Neural progenitor cell (in vitro differentiated cells): ENCODE measurements at regions not wholly inside any gene's neighbourhood (a gene's known extent, or its start where the extent isn't known, plus 50 kb on each side); places are given as distances from the start of the nearest gene placed in this dataset.

Experiments
- DNase-seq: peaks from one replicate; pipeline ENCODE4 v3.0.0-alpha.2; 2016; ENCODE audit warnings: low spot score
- H2AFZ ChIP-seq: fragments of 200-600 bp; sonication (generic); replicated peaks from 2 replicates; pipeline ENCODE4 v1.6.1; 2016; ENCODE audit warnings: antibody characterized with exemption
- H3F3A ChIP-seq: fragments of 200-600 bp; sonication (generic); 2 replicates; pipeline ENCODE4 v1.6.1; 2016; ENCODE audit warnings: antibody characterized with exemption, low read depth
- H3K27ac ChIP-seq: fragments of 200-600 bp; sonication (generic); 2 replicates; pipeline ENCODE4 v1.5.1; 2016; ENCODE audit warnings: mild to moderate bottlenecking
- H3K27me3 ChIP-seq: fragments of 200-600 bp; sonication (generic); 2 replicates; pipeline ENCODE4 v1.6.1; 2016; ENCODE audit warnings: mild to moderate bottlenecking, moderate library complexity
- H3K36me3 ChIP-seq: fragments of 200-600 bp; sonication (generic); 2 replicates; pipeline ENCODE4 v1.5.1; 2016
- H3K4me1 ChIP-seq: fragments of 200-600 bp; sonication (generic); 2 replicates; pipeline ENCODE4 v1.6.1; 2016; ENCODE audit warnings: mixed run types
- H3K4me2 ChIP-seq: fragments of 200-600 bp; sonication (generic); 2 replicates; pipeline ENCODE4 v1.6.1; 2016
- H3K4me3 ChIP-seq: fragments of 200-600 bp; sonication (generic); 2 replicates; pipeline ENCODE4 v1.5.1; 2016
- H3K79me2 ChIP-seq: fragments of 200-600 bp; sonication (generic); 2 replicates; pipeline ENCODE4 v1.6.1; 2016; ENCODE audit warnings: low read depth
- H3K9ac ChIP-seq: fragments of 200-600 bp; sonication (generic); 2 replicates; pipeline ENCODE4 v1.6.1; 2016
- H3K9me3 ChIP-seq: fragments of 200-600 bp; sonication (generic); 2 replicates; pipeline ENCODE4 v1.5.1; 2016; ENCODE audit warnings: low read depth
- H4K20me1 ChIP-seq: fragments of 200-600 bp; sonication (generic); 2 replicates; pipeline ENCODE4 v1.6.1; 2016; ENCODE audit warnings: low read depth
- H3K27ac Mint-ChIP-seq: 3 replicates; pipeline ENCODE4 v1.8.0; 2021; ENCODE audit warnings: mixed read lengths
- H3K27me3 Mint-ChIP-seq: 2 replicates; pipeline ENCODE4 v1.8.0; 2022; ENCODE audit warnings: low read depth, mild to moderate bottlenecking, inconsistent platforms, moderate library complexity, mixed read lengths; ENCODE audit not compliant: insufficient read depth
- H3K36me3 Mint-ChIP-seq: 3 replicates; pipeline ENCODE4 v1.8.0; 2021; ENCODE audit warnings: mixed read lengths
- H3K4me1 Mint-ChIP-seq: 3 replicates; pipeline ENCODE4 v1.8.0; 2021; ENCODE audit warnings: mixed read lengths
- H3K4me3 Mint-ChIP-seq: 3 replicates; pipeline ENCODE4 v1.8.0; 2021; ENCODE audit warnings: mild to moderate bottlenecking, moderate library complexity, mixed read lengths
- H3K9me3 Mint-ChIP-seq: 3 replicates; pipeline ENCODE4 v1.8.0; 2020; ENCODE audit warnings: mixed read lengths
- CTCF ChIP-seq: fragments of 200-600 bp; sonication (generic); IDR thresholded peaks from 2 replicates; pipeline ENCODE4 v1.5.1; 2017; ENCODE audit warnings: antibody characterized with exemption, mild to moderate bottlenecking
- EZH2 ChIP-seq: fragments of 200-600 bp; sonication (generic); IDR thresholded peaks from 2 replicates; pipeline ENCODE4 v1.6.1; 2017; ENCODE audit warnings: antibody characterized with exemption, mild to moderate bottlenecking, moderate library complexity
- EZH2phosphoT487 ChIP-seq: fragments of 200-600 bp; sonication (generic); IDR thresholded peaks from 2 replicates; pipeline ENCODE4 v1.6.1; 2017; ENCODE audit warnings: antibody characterized with exemption

GRCh38 chr4:159446266-159446976, 343.5 kb downstream of the RAPGEF2 start:
- TF ChIP-seq CTCF (peak; percentile 91), EZH2phosphoT487 (no peak)
- no peak overlapping the region for H3K9ac ChIP-seq

GRCh38 chr4:159447296-159447695, 344.4 kb downstream of the RAPGEF2 start:
- Histone ChIP-seq H3K4me1 (no peaks in the 10 kb centered on the region), H3K27me3 (no peaks in the 10 kb centered on the region), H3K4me3 (no peak overlapping the region), H3K9ac (no peak overlapping the region), H3K27ac (no peak overlapping the region), H2AFZ (no peak overlapping the region), H3K79me2 (no peaks in the 10 kb centered on the region), H3K4me2 (no peak overlapping the region), H4K20me1 (no peaks in the 10 kb centered on the region), H3F3A (no peaks in the 10 kb centered on the region), H3K36me3 (no peaks in the 10 kb centered on the region), H3K9me3 (no peaks in the 10 kb centered on the region)
- no peaks in the 10 kb centered on the region for H3K9me3 Mint-ChIP-seq
- no peaks in the 10 kb centered on the region for H3K27me3 Mint-ChIP-seq
- H3K27ac Mint-ChIP-seq = no peak overlapping the region
- peaks cover 3% of the 10 kb centered on the region for H3K4me1 Mint-ChIP-seq
- TF ChIP-seq EZH2 = no peak
- no peak for TF ChIP-seq CTCF
- TF ChIP-seq EZH2phosphoT487 = no peak
- no peak for DNase-seq
- no peak overlapping the region for H3K4me3 Mint-ChIP-seq
- H3K36me3 Mint-ChIP-seq = no peaks in the 10 kb centered on the region

More at GRCh38 chr4:159446266-159446976, 343.5 kb downstream of the RAPGEF2 start:
- no peak overlapping the region for H3K4me3 Mint-ChIP-seq
- Histone ChIP-seq H2AFZ (no peak overlapping the region), H3K4me3 (no peak overlapping the region), H3K27me3 (no peaks in the 10 kb centered on the region), H3K4me1 (peaks cover 2% of the 10 kb centered on the region), H4K20me1 (no peaks in the 10 kb centered on the region), H3K4me2 (no peak overlapping the region), H3K27ac (no peak overlapping the region), H3F3A (peaks cover 1% of the 10 kb centered on the region), H3K36me3 (no peaks in the 10 kb centered on the region), H3K79me2 (no peaks in the 10 kb centered on the region), H3K9me3 (no peaks in the 10 kb centered on the region)
- H3K4me1 Mint-ChIP-seq = peaks cover 3% of the 10 kb centered on the region
- peak; percentile 69 for DNase-seq
- no peaks in the 10 kb centered on the region for H3K27me3 Mint-ChIP-seq
- peak overlapping the region; percentile 76 for H3K27ac Mint-ChIP-seq
- H3K9me3 Mint-ChIP-seq = no peaks in the 10 kb centered on the region
- H3K36me3 Mint-ChIP-seq = no peaks in the 10 kb centered on the region

GRCh38 chr4:159451006-159451405, 348.1 kb downstream of the RAPGEF2 start:
- Mint-ChIP-seq H3K27me3 (no peaks in the 10 kb centered on the region), H3K27ac (no peak overlapping the region), H3K4me3 (no peak overlapping the region), H3K36me3 (no peaks in the 10 kb centered on the region), H3K4me1 (peaks cover 3% of the 10 kb centered on the region), H3K9me3 (no peaks in the 10 kb centered on the region)
- Histone ChIP-seq H3F3A (no peaks in the 10 kb centered on the region), H3K36me3 (no peaks in the 10 kb centered on the region), H3K9me3 (no peaks in the 10 kb centered on the region), H3K79me2 (no peaks in the 10 kb centered on the region), H3K4me3 (no peak overlapping the region), H3K9ac (no peak overlapping the region), H3K4me2 (no peak overlapping the region), H3K4me1 (peaks cover 2% of the 10 kb centered on the region), H4K20me1 (no peaks in the 10 kb centered on the region), H3K27me3 (no peaks in the 10 kb centered on the region), H3K27ac (no peak overlapping the region), H2AFZ (no peak overlapping the region)
- TF ChIP-seq CTCF (no peak), EZH2 (no peak), EZH2phosphoT487 (no peak)
- no peak for DNase-seq
